Stimulated activated CD4-positive, alpha-beta T cell treated with anti-CD3 and anti-CD28 coated beads, TNF-alpha, amount 100 ng/mL, for 24 hours (primary cell): ENCODE measurements at regions not wholly inside any gene's neighbourhood (a gene's known extent, or its start where the extent isn't known, plus 50 kb on each side); places are given as distances from the start of the nearest gene placed in this dataset.
"Not testable (repeated sequence)": the region's sequence is repeated elsewhere in the genome, so short reads cannot be mapped to it uniquely, and the experiment has no call there.

Source experiments
- DNase-seq, 3 experiments: peaks; one replicate each; pipeline ENCODE4 v3.0.0-alpha.2; 2020; ENCODE audit warnings: low read depth in 3 of 3

DNA sequence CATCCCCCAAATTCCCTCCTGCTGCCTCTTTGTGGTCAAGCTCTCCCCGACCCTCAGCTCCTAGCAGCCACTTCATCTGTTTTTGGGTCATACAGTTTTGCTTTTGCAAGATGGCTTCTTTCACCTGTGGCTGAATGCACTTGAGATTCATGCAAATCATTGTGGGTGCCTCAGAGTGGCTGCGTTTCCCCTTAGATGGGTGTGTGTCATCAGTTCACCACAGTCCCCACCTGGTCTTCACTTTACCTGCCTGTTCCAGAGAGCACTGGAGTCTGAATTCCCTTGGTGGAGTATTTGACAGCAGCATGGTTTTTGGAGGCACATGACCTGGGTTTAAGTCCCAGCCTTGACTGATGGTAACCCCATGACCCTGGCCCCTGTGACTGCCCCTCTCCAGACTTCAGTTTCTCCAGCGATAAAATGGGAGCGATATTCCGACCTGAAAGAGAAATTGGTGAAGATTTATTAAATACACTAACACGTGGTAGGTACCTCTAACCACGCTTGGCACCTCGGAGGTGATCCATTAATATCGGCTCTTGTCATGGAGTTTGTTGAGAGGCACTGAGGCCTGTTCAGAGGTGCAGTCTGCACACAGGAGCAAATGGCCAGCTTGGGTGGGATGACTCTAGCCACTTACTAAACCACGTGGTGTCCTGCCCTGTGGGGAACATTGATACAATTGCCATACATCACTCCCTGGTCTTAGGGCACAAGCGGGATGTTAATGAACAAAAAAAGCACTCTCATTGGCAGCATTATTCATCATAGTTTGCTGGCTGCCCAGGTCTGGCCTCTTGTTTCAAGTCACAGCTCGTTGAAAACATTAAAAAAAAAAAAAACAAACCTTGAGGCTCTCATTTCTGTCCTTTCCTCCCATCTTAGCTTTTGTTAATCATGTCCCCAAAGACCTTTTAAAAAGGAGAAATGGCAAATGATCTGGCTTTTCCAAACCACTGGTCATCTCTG, 167.2 kb upstream of the KCNG1 start:
- no peak for DNase-seq

- DNase-seq: no peak
Observed at GRCh38 chr20:51188941-51189340, 166.0 kb upstream of the KCNG1 start.

- no peak for DNase-seq
Observed at GRCh38 chr20:51187261-51187660, 164.4 kb upstream of the KCNG1 start.

- no peak for DNase-seq
Observed at GRCh38 chr20:51185861-51186260, 163.0 kb upstream of the KCNG1 start.

GRCh38 chr20:51185277-51185676, 162.4 kb upstream of the KCNG1 start:
- DNase-seq: no peak

DNA sequence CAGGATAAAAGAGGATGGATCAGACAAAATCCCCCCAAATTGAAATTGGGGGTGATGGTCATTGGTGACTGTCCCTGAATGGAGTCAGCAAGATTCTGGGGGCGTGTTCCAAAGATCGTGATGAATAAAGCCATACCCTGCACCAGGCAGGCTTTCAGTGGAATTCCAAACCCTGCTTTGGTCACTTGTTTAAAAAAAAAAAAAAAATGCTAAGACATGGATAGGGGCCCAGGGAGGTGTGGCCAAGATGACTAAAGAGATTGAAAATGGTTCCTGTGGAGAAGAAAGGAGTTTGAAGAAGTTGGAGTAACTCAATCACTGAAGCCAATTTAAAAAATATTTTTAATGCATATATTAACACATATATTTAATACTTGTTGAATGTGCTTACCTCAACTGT, 161.4 kb upstream of the KCNG1 start:
- DNase-seq: no peak

- no peak for DNase-seq
Observed at GRCh38 chr20:51183451-51183850, 160.5 kb upstream of the KCNG1 start.

DNA sequence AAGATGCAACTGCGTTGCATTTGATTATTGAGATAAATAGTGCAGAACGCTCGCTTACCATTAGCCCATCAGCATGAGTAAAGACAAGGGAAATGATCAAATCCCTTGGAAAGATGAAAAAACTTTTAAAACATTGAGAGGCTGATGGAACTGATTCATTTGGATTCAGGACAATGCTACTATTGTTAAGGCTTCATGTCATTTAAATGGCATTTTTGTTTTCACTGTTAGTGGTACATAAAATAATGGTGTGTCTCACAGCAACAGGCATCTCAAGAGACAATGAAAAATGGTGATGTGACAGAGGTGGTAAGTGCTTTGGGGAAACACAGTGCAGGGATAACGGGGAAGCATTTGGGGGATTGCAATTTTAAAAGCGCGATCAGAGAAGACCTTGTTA, 159.7 kb upstream of the KCNG1 start:
- DNase-seq: no peak

- DNase-seq: no peak
Observed at GRCh38 chr20:51178153-51178552, 155.2 kb upstream of the KCNG1 start.

DNA sequence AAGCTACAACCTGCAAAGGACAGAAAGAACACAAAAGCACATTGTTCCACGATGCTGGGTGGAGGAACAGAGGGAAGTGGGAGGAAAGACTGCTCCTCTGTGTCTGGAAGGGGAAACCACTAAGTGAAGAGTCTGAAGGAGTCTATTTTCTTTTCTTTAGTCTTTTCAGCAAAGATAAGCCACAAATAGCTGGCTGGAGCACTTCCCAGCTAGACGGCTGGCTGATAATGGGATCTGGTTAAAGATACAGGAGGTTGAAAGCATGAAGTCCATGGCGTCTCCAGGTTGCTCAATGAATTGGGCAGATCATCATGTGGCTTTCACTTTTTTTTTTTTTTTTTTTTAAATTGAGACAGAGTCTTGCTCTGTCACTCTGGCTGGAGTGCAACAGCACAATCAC, 154.0 kb upstream of the KCNG1 start:
- no peak for DNase-seq

DNA sequence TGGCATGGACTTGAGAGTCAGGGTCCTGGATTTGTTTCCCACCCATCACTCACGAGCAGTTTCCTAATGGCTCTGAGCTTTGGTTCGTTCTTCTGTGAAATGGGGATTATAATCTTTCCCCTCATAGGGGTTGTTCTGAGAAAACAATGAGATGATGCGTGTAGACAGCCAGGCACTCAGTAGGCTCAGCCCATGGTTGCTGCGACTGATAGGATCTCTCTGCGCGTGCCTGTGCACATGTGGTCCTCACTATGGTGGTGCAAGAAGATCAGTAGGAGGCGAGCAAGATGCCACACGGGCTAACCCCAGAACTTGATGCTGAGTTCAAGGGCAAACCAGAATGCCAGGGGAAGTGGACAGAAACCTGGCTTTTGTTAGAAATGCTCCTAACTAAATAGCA, 153.5 kb upstream of the KCNG1 start:
- DNase-seq: no peak

GRCh38 chr20:51175724-51176123, 152.8 kb upstream of the KCNG1 start:
- DNase-seq: no peak

GRCh38 chr20:51175156-51175555, 152.2 kb upstream of the KCNG1 start:
- no peak for DNase-seq

GRCh38 chr20:51174536-51174935, 151.6 kb upstream of the KCNG1 start:
- DNase-seq: no peak

DNA sequence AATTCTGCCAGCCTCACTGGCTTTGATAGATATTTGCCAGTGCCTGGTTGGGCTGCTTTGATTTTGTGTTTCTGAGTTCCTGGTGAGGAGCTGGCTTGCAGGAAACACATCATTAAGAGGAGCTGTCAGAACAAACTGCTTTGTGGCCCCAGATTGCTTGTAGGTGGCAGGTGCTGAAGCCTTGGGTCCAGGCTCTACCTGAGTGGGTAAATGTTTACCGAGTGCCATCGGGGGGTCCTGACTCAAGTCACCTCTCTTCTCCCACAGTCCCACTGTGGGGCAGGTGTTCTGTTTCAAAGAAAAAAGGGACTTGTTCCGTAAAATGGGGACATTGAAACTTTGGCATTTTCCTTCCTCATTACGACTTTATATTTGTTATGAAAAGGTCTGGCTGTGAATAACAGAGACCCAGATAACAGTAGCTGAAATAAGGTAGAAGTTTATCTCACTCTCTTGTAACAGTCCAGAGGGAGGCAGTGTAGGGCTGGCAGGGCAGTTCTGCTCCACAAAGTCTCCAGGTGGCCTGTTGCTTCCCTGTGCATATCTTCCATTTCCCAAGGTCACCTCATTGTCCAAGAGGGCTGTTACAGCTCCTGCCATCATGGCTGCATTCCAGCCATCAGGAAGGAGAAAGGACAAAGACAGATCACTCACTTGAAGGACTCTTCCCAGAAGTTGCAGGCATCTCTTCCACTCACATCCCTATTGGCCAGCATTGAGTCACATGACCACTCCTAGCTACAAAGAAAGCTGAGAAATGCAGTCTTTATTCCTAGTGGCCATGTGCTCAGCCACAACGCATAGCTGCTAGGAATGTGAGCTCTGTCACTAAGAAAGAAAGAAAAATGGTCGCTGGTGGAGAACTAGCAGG, 149.9 kb upstream of the KCNG1 start:
- DNase-seq: no peak

DNA sequence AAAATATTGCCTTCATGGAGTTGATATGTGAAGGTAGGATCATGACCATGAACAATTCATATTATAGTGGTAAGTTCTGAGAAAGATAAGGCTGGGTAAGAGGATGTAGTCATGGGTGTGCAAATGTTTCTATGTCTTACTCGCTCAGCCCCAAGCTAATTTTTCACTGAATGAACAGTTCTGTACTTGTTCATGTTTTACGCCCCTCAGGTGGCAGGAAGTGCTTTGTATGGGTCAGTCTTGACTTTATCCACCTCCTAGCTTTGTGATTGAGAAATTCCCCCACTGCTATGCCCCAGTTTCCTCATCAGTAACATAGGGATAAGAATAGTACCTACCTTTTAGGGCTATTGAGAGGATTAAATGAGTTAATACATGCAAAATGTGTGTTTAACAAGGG, 148.2 kb upstream of the KCNG1 start:
- no peak for DNase-seq

DNA sequence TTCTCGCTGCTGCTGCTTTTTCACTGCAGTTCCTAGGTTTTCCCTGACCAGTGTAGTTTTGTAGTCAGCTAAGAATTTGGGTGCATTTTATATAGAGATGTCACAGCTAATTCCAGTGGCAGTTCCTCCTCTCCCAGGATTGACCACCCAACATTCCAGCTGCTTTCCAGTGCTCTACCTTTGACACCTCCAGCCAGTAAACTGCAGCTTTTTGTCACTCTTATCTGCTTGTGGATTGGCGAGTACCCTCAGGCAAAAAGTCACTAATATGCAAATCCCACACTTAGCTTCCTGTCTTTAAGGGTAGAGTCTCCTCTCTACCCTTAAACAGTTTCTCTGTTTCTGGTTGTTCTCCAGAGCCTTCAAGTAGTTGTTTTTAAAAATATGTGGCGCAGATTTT, 146.9 kb upstream of the KCNG1 start:
- no peak for DNase-seq

GRCh38 chr20:51167911-51168310, 145.0 kb upstream of the KCNG1 start:
- DNase-seq: not testable (repeated sequence)

GRCh38 chr20:51166489-51166888, 143.6 kb upstream of the KCNG1 start:
- no peak for DNase-seq

GRCh38 chr20:51165131-51165530, 142.2 kb upstream of the KCNG1 start:
- no peak for DNase-seq

DNA sequence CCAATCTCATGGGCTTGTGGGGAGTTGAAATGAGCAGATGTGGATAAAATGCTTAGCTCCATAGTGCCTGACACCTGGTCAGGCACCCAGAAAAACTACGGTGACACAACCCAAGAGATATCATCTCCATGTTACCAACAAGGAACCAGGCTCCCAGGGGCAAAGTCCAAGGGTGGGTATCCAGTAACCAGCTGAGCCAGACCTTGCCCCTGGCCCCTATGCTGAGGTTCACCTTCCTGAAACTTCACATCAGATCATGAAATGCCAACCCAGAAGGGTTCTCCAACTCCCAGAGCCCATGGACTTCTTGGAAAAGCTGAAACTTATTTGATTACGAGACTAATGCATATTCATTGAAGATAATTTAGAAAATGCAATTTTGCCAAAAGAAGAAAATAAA, 141.8 kb upstream of the KCNG1 start:
- DNase-seq: no peak

DNA sequence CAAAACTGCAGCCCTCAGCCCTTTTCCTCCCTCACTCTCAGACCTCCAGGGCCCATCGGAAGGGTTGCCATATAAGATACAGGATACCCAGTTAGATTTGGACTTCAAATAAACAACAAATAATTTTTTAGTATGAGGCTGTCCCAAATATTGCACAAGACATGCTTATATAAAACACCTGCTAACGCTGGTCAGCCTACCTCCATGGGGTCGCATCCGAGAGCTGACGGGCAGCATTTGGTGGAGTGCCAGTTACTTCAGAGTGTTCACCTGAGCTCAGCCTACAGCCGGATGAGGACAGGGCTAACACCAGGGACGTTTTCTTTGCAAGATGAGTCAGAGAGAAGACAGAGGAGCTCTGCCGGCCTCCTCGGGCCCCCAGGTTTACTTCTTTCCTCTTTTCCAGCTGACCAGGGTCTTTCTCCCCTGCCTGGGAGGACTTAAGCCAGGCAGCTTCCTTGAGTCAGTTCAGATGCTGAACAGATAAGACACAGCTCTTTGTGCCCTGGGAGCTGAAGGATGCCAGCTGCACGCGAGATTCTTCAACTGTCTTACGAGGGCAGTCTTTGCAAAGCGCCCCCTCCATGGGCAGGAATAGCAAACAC, 141.2 kb upstream of the KCNG1 start:
- no peak for DNase-seq
